Fibroblast of villous mesenchyme (primary cell): ENCODE measurements at regions not wholly inside any gene's neighbourhood (a gene's known extent, or its start where the extent isn't known, plus 50 kb on each side); places are given as distances from the start of the nearest gene placed in this dataset.

Experiments
- DNase-seq: peaks from one replicate; pipeline ENCODE4 v3.0.0-alpha.2; 2010; ENCODE audit warnings: low read depth
- H3K4me3 ChIP-seq: 2 replicates; pipeline ENCODE4 v1.5.1; 2011; ENCODE audit warnings: low read depth, mild to moderate bottlenecking, low read length
- CTCF ChIP-seq: IDR thresholded peaks from 2 replicates; pipeline ENCODE4 v1.5.1; 2012; ENCODE audit warnings: low read depth, mild to moderate bottlenecking, low read length; ENCODE audit not compliant: insufficient read depth

GRCh38 chr14:98999901-99000300, 272.1 kb downstream of the BCL11B start:
- no peak for DNase-seq
- TF ChIP-seq CTCF: no peak
- no peak overlapping the region for H3K4me3 ChIP-seq

- no peak for TF ChIP-seq CTCF
- DNase-seq: no peak
Measured at GRCh38 chr14:99001241-99001640, 270.8 kb downstream of the BCL11B start.

GRCh38 chr14:99003646-99004045, 268.4 kb downstream of the BCL11B start:
- no peak overlapping the region for H3K4me3 ChIP-seq
- no peak for TF ChIP-seq CTCF
- no peak for DNase-seq

More at GRCh38 chr14:99001241-99001640, 270.8 kb downstream of the BCL11B start:
- no peak overlapping the region for H3K4me3 ChIP-seq

- H3K4me3 ChIP-seq: no peak overlapping the region
- TF ChIP-seq CTCF: no peak
- DNase-seq: no peak
Measured at GRCh38 chr14:99004112-99004511, 267.9 kb downstream of the BCL11B start.

GRCh38 chr14:99006276-99006675, 265.7 kb downstream of the BCL11B start:
- no peak for TF ChIP-seq CTCF
- DNase-seq: no peak
- H3K4me3 ChIP-seq: no peak overlapping the region

- no peak overlapping the region for H3K4me3 ChIP-seq
- DNase-seq: no peak
- TF ChIP-seq CTCF: no peak
Measured at GRCh38 chr14:99007795-99008194, 264.2 kb downstream of the BCL11B start.

- DNase-seq: no peak
- no peak for TF ChIP-seq CTCF
Measured at GRCh38 chr14:99009871-99010270, 262.1 kb downstream of the BCL11B start.

More at GRCh38 chr14:99009871-99010270, 262.1 kb downstream of the BCL11B start:
- no peak overlapping the region for H3K4me3 ChIP-seq
